ENCODE measurements at regions not wholly inside any gene's neighbourhood (a gene's known extent, or its start where the extent isn't known, plus 50 kb on each side); places are given as distances from the start of the nearest gene placed in this dataset.

DNA sequence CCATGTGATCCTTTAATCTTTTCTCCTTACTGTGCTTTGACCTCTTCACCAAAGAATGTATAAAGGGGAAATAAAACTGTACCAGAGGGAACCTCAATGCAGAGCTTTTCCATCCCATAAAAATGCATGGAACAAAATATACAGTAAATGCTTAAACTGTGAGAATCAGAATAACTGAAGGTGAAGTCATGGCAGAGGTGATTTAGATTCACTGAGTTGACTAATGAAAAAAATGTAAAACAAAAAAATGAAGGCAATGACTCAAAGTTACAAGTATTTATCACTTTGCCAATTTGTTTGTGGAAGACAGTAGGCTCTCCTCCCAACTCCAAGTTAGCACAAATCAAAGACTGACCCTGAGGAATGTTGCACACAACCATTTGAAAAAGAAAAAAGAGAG, 1331.6 kb upstream of the SORCS1 start:
- peaks cover 0 to 2% (median 0%) of the 10 kb centered on the region in 4 donors for H3K27me3 ChIP-seq (ENCODE audit: control insufficient read depth in 4 of 4, insufficient read depth in 4 of 4, low read length in 3 of 4)
- H3K9me3 ChIP-seq (ENCODE audit: control insufficient read depth in 4 of 4, low read length in 3 of 4): no peaks in the 10 kb centered on the region
- H3K36me3 ChIP-seq (ENCODE audit: control insufficient read depth in 4 of 4, insufficient read depth in 3 of 4, low read depth in 1 of 4, low read length in 3 of 4): no peaks in the 10 kb centered on the region
- no peak overlapping the region for H3K9ac ChIP-seq (ENCODE audit: low read depth in 1 of 2, low read length in 2 of 2)
- H3K4me3 ChIP-seq (ENCODE audit: low read depth in 1 of 3, low read length in 3 of 3): no peak overlapping the region
- H3K27ac ChIP-seq (ENCODE audit: low read depth in 1 of 2, low read length in 2 of 2): no peak overlapping the region
- DNase-seq (ENCODE audit: low spot score): no peak
- TF ChIP-seq, protein P1, sequence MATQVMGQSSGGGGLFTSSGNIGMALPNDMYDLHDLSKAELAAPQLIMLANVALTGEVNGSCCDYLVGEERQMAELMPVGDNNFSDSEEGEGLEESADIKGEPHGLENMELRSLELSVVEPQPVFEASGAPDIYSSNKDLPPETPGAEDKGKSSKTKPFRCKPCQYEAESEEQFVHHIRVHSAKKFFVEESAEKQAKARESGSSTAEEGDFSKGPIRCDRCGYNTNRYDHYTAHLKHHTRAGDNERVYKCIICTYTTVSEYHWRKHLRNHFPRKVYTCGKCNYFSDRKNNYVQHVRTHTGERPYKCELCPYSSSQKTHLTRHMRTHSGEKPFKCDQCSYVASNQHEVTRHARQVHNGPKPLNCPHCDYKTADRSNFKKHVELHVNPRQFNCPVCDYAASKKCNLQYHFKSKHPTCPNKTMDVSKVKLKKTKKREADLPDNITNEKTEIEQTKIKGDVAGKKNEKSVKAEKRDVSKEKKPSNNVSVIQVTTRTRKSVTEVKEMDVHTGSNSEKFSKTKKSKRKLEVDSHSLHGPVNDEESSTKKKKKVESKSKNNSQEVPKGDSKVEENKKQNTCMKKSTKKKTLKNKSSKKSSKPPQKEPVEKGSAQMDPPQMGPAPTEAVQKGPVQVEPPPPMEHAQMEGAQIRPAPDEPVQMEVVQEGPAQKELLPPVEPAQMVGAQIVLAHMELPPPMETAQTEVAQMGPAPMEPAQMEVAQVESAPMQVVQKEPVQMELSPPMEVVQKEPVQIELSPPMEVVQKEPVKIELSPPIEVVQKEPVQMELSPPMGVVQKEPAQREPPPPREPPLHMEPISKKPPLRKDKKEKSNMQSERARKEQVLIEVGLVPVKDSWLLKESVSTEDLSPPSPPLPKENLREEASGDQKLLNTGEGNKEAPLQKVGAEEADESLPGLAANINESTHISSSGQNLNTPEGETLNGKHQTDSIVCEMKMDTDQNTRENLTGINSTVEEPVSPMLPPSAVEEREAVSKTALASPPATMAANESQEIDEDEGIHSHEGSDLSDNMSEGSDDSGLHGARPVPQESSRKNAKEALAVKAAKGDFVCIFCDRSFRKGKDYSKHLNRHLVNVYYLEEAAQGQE (IDR thresholded peaks at IDR 0.05): no peak
- no peak for TF ChIP-seq NR2F2 (IDR thresholded peaks at IDR 0.05)
- no peak for TF ChIP-seq RAD21 (IDR thresholded peaks at IDR 0.05)
- no peak for TF ChIP-seq TAF1 (conservative IDR thresholded peaks at IDR 0.05)
- TF ChIP-seq, protein P2, sequence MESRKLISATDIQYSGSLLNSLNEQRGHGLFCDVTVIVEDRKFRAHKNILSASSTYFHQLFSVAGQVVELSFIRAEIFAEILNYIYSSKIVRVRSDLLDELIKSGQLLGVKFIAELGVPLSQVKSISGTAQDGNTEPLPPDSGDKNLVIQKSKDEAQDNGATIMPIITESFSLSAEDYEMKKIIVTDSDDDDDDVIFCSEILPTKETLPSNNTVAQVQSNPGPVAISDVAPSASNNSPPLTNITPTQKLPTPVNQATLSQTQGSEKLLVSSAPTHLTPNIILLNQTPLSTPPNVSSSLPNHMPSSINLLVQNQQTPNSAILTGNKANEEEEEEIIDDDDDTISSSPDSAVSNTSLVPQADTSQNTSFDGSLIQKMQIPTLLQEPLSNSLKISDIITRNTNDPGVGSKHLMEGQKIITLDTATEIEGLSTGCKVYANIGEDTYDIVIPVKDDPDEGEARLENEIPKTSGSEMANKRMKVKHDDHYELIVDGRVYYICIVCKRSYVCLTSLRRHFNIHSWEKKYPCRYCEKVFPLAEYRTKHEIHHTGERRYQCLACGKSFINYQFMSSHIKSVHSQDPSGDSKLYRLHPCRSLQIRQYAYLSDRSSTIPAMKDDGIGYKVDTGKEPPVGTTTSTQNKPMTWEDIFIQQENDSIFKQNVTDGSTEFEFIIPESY (IDR thresholded peaks at IDR 0.05): no peak
- TF ChIP-seq SP1 (IDR thresholded peaks at IDR 0.05): no peak
- no peak for TF ChIP-seq GABPA (IDR thresholded peaks at IDR 0.05 in 1 of 2, conservative IDR thresholded peaks at IDR 0.05 in 1 of 2)
- TF ChIP-seq, protein P3, sequence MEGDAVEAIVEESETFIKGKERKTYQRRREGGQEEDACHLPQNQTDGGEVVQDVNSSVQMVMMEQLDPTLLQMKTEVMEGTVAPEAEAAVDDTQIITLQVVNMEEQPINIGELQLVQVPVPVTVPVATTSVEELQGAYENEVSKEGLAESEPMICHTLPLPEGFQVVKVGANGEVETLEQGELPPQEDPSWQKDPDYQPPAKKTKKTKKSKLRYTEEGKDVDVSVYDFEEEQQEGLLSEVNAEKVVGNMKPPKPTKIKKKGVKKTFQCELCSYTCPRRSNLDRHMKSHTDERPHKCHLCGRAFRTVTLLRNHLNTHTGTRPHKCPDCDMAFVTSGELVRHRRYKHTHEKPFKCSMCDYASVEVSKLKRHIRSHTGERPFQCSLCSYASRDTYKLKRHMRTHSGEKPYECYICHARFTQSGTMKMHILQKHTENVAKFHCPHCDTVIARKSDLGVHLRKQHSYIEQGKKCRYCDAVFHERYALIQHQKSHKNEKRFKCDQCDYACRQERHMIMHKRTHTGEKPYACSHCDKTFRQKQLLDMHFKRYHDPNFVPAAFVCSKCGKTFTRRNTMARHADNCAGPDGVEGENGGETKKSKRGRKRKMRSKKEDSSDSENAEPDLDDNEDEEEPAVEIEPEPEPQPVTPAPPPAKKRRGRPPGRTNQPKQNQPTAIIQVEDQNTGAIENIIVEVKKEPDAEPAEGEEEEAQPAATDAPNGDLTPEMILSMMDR (IDR thresholded peaks at IDR 0.05; ENCODE audit: low read depth, low read length, missing input control): no peak
- TF ChIP-seq FOXA2 (IDR thresholded peaks at IDR 0.05): no peak
- TF ChIP-seq FOXA1 (IDR thresholded peaks at IDR 0.05): no peak
- H3K4me1 ChIP-seq (ENCODE audit: control insufficient read depth in 4 of 4, insufficient read depth in 4 of 4, low read length in 3 of 4): no peaks in the 10 kb centered on the region

DNA sequence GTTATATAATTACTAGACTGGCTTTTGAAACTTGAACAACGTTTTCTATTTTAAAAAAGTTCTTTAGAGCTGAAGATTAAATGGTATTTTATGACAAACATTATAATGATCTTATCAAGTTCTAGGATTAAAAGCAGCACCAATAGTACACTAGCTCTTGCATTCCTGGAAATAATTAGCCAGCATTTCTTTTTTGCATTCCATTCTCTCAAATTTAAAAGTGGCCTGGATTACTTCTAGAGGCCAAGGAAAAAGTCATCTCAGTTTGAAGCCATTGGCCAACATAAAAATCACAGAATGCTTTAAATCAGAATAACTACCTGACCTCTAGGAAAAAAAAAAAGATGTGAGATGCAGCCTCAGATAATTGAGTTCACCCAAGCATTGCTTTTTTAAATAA, 1326.4 kb upstream of the SORCS1 start:
- DNase-seq (ENCODE audit: low spot score): no peak
- TF ChIP-seq RAD21 (IDR thresholded peaks at IDR 0.05) (no peak), YY1 (IDR thresholded peaks at IDR 0.05) (no peak), JUND (IDR thresholded peaks at IDR 0.05) (no peak), RXRA (IDR thresholded peaks at IDR 0.05) (no peak), TAF1 (conservative IDR thresholded peaks at IDR 0.05) (no peak), HNF4G (IDR thresholded peaks at IDR 0.05) (no peak), SP1 (IDR thresholded peaks at IDR 0.05) (no peak), FOXA2 (IDR thresholded peaks at IDR 0.05) (no peak), EGR1 (IDR thresholded peaks at IDR 0.05; ENCODE audit: low read depth in 2 of 2) (no peak), NR2F2 (IDR thresholded peaks at IDR 0.05) (no peak), HNF4A (conservative IDR thresholded peaks at IDR 0.05) (no peak), FOXA1 (IDR thresholded peaks at IDR 0.05) (no peak)
- TF ChIP-seq, protein P1 (IDR thresholded peaks at IDR 0.05): no peak
- TF ChIP-seq, protein P4, sequence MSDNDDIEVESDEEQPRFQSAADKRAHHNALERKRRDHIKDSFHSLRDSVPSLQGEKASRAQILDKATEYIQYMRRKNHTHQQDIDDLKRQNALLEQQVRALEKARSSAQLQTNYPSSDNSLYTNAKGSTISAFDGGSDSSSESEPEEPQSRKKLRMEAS (IDR thresholded peaks at IDR 0.05): no peak
- TF ChIP-seq, protein P2 (IDR thresholded peaks at IDR 0.05): no peak
- TF ChIP-seq, protein P5, sequence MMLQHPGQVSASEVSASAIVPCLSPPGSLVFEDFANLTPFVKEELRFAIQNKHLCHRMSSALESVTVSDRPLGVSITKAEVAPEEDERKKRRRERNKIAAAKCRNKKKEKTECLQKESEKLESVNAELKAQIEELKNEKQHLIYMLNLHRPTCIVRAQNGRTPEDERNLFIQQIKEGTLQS (IDR thresholded peaks at IDR 0.05): no peak

More for the DNA sequence above, 1326.4 kb upstream of the SORCS1 start:
- Histone ChIP-seq H3K4me1 (ENCODE audit: control insufficient read depth in 4 of 4, insufficient read depth in 4 of 4, low read length in 3 of 4) (no peaks in the 10 kb centered on the region), H3K4me3 (ENCODE audit: low read depth in 1 of 3, low read length in 3 of 3) (no peak overlapping the region), H3K9me3 (ENCODE audit: control insufficient read depth in 4 of 4, low read length in 3 of 4) (no peaks in the 10 kb centered on the region), H3K9ac (ENCODE audit: low read depth in 1 of 2, low read length in 2 of 2) (no peak overlapping the region), H3K36me3 (ENCODE audit: control insufficient read depth in 4 of 4, insufficient read depth in 3 of 4, low read depth in 1 of 4, low read length in 3 of 4) (no peaks in the 10 kb centered on the region), H3K27me3 (ENCODE audit: control insufficient read depth in 4 of 4, insufficient read depth in 4 of 4, low read length in 3 of 4) (no peaks in the 10 kb centered on the region), H3K27ac (ENCODE audit: low read depth in 1 of 2, low read length in 2 of 2) (no peak overlapping the region)
- WGBS: 46% methylated on average over 1 of the region's 1 CpG

All from liver (tissue), 8 donors.